GM21786 (cell line): ENCODE measurements at regions not wholly inside any gene's neighbourhood (a gene's known extent, or its start where the extent isn't known, plus 50 kb on each side); places are given as distances from the start of the nearest gene placed in this dataset.
A peak's percentile ranks its signal among the peaks of the same experiment; 100 is the strongest.

ENCODE experiments used
- ATAC-seq: cut with Tn5 transposase; IDR thresholded peaks from one replicate; pipeline ENCODE4 v1.9.1; 2021; ENCODE audit not compliant: unreplicated experiment

DNA sequence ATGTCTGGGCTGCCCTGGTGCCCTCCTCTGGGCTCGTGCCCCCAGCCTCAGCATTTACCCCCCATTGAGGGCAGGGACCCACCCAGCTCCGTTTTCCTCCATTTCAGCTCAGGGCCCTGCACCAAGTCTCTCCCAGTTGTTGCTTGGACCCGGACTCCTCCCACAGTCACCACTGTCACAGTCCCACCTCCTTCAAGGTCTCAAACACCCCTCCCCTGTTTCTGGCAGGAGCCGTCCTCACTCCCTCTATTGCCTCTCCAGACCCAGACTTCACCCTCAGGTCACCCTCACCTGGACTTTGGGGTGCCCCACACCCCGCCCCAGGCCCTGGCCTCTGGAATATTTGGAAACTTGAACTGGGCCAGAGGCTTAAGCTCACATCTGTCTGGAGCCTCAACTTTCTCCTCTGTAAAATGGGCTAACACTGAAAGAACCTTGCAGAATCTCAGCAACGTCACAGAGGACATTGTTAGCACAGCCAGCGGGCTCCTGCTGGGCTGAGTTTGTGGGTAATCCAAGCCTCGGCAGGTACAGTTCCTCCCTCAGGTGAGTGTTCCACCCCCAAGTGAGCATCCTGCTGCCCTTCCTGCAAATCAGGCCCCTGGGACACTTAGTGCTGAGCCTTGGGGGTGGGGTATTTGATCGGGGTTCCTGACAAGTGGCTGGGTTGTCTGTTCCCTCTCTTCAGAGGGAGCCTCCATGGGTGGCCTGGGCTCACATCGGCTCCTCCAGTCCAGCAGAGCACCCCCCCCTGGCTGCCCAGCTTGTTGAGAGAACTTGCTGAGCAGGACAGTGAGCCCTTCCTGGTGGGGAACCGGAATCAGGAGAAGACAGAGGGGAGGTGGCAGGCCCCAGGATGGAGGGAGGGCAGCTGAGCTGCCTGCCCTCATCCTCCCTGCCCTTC is 130.1 kb downstream of the C9orf50 start:
- no peak for ATAC-seq

DNA sequence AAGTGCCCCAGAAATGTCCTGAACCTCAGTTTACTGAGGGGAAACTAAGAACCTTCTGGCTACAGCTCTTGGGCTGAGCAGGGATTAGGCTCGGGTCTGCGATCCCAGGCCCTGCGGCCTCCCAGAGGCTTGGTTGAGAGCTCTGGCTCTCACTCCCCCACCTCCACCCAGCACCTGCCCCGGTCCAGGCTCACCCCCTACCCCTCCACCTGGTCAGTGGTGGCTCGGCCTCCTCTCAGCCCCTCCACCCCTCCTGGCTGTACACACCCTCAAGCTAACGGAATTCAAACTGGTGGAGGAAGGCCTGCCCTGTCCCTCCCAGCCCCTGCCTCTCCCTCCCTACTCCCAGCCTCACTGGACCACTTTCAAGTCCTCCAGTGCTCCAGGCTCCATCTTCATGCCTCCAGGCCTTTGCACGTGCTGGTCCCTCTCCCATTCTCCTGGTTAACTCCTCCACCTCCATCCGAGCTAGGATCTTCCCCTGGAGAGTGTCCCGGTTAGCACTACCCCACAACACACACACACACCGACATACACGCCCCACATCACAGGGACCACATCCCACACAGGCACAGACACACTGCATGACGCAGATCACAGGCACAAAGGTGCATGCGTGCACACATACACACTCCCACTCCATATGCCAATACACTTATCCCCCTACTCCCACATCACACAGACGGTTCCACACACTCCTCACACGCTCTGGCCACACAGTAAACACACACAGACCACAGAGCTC is 130.9 kb downstream of the C9orf50 start:
- no peak for ATAC-seq

DNA sequence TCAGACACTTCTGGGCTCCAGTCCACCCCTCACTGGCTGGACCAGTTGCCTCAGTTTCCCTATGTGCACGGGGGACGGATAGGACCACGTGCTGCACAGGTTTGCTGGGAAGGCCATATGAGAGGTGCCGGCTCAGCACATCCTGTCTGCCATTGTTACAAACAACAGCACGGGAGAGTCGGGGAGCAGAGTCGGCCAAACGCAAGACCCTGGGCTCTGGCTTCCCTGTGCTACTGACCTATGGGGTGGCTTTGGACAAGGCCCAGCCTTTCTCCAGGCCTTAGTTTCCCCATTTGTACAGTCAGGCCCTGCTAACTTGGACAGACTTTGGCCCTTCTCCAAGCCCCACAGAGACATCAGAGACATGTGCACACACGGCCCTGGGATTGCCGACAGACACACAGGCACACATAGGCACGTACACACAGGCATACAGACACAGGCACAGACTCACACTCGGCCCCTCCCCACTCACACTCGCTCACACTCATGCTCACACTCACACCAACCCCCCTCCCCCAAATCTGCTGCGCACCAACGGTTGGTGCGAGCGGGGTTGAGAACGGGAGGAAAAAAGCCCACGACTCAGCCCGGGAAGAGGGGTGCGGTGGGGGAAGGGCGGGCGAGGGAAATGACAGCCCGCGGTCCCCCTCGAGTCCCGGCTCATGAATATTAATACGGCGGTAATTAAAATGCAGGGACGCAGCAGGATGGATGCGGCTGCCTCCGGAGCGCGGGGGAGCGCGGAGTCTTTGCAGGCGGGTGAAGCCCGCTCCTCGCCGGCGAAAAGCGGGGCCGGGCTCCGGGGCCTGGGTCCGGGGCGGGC is 133.0 kb downstream of the C9orf50 start:
- peak; percentile 13 for ATAC-seq

DNA sequence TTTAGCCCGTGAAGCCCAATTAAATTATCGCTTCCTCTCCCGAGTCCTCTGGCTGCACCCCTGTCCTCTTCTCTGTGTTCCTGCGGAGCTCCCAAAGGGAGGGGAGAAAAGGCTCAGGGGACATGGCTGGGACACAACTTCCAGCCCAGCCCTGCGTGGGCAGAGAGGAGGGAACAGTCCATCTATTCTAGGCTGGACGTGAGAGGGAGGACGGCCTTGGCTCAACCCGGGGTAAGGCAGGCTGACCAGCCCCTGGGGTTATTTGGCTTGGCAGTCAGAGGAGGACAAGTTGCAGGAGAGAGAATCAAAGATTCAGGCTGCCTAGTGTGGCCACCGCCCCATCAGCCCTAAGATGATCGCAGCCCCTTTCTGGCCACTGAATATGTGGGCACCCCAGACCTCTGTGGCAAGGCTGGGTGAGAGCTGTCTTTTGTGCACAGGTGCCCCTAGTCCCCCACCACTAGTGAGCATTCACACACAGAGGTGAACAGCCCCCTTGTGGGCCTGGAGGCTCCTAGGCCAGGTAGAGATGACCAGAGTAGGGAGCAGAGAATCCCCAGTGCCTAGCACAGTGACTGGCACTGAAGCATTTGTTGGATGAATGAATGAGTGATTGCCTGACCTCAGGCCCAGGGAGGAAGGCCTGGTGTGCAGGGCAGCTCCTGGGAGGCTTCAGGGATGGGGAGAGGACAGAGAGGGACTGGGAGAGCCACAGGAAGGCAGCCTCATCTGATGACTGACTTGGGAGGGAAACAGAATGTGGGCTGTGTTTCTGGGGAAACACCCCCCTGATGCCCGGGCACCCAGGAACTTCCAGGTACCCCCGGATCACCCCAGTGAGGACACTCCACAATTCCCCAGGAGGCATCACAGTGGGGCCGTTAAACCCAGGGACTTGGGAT is 133.9 kb downstream of the C9orf50 start:
- ATAC-seq, result no peak

GRCh38 chr9:129485145-129485774 is 135.6 kb downstream of the C9orf50 start:
- no peak for ATAC-seq

DNA sequence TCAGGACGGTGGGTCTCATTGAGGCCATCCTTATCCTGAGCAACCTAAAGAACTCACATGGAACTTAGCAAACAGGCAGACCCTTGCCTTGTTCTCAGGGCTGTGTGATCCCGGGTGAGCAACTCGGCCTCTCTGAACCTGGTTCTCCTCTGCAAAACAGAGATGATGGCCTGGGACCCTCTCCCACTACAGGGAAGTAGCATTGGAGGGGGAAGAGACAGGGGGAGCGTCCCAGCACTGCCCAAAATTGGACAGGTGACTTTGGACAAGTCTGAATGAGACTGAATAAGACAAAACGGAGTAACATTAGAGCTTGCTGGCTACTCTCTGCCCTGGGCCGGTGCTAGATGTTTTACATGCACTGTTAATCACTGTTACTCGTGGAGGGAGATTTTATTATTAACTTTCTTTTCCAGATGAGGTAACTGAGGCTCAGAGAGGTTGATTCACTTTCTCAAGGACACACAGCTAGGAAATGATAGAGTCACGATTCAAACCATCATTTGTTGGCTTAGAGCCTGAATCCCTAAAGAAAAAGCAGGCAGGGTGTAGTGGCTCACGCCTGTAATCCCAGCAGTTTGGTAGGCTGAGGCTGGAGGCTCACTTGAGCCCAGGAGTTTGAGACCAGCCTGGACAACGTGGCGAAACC is 136.4 kb downstream of the C9orf50 start:
- ATAC-seq, result no peak

DNA sequence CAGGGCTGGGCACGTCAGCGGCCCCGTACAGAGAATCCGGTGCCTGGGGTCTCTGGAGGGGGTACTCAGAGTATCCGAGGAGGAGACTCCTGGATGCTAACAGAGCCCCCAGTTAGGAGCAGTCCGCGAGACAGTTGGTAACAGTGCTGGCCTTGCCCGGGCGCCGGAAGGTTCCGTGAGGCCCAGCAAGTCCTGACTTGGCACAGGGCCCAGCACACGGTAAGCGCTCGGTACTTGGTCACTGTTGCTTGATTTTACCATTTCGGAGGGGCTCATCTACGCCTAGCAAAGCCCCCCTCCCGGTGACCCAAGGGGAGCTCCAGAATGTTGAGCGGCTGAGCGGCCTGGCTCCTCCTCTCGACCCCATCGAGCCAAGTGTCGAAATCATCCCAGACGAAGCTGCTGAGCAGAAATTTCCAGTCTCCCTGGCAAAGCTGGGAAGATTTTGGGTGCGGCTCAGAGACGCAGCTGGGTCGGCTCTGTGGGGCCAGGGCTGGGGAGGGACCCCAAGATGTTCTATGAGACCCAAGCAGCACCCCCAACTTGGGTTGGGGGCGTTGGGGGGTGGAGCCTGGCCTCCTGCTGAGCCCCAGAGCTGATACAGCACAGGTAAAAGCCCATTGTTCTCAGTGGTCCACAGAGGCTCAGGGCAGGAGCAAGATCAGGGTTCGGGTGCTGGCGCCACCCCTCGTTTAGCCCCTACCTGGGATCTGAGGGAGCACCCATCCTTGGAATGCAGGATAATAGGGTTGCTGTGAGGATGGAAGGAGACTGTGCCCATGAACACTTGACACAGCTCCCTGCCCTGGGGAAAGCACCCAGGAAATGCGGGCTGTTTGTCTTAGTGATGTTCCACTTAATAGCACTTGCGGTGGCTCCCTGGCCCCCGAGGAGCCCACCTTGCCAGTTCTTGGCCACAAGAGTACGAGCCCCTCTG is 137.2 kb downstream of the C9orf50 start:
- ATAC-seq, result no peak

- no peak for ATAC-seq
Measured at GRCh38 chr9:129482521-129483414, 138.1 kb downstream of the C9orf50 start.

GRCh38 chr9:129481810-129482511 is 138.9 kb downstream of the C9orf50 start:
- ATAC-seq, result no peak

DNA sequence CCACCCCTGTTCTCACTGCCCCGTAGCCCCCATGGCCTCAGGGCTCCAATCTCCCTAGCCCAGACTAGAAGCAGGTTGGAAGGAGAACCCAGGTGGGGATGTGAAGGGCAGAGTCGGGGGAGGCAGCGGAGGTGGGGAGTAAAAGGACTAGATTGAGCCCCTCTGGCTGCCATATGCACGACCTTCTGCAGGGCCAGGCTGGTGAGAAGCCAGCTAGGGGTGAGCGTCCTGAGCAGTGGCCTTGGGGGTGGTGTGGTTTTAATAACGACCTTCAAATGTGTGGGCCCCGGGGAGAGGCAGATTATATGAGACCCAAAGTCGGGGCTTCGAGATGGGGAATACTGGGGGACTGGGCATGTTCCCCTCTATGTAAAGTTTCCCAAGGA is 139.5 kb downstream of the C9orf50 start:
- ATAC-seq, result no peak

DNA sequence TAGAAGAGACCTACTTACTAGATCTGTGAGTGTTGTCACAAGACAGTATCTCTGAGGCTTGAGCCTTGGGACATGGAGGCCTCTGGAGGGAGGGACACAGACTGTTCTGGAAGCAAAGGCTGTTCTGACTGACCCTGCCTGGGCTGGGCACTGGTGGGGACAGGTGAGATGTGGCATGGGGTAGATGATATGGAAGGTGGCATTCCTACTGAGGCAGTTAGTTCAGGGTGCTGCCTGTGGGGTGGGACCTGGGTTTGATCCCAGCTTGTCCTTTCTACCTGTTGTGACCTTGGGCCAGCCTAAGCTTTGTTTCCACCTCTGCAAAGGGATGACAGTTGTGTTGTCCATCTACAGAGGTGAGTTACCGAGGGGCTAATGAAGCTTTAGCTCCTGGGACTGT is 140.2 kb downstream of the C9orf50 start:
- ATAC-seq, result no peak

GRCh38 chr9:129480227-129480626 is 140.7 kb downstream of the C9orf50 start:
- no peak for ATAC-seq

DNA sequence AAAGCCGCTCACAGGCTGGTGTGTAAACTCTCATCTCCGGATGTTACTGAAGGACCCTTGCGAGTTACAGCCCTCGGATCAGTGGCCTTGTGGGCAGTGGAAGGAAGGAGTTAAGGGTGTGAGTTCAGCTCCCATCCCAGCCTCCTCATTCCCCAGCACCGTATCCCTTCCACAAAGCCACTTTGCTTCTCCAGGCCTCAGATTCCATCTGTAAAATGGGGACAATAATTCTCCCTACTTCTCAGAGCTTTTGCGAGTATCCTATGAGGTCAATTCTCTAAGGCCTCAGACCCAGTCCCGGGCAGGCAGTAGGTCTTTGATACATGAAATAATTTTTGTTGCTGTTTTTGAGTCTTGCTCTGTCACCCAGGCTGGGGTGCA is 141.3 kb downstream of the C9orf50 start:
- ATAC-seq, result no peak

GRCh38 chr9:129478961-129479630 is 141.8 kb downstream of the C9orf50 start:
- no peak for ATAC-seq

DNA sequence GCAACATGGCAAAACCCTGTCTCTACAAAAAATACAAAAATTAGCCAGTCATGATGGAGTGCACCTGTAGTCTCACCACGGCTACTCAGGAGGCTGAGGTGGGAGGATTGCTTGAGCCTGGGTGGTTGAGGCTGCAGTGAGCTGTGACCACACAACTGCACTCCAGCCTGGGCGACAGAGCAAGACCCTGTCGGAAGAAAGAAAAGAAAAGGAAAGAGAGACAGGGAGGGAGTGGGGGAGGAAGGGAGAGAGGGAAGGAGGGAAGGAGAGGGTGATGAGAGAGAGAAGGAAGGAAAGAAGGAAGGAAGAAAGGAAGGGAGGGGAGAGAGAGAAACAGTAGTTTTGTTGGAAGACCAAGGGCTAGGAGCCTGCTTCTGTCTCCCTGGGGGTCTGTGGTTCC is 142.4 kb downstream of the C9orf50 start:
- ATAC-seq, result no peak
